HG03196 (cell line): ENCODE measurements at regions not wholly inside any gene's neighbourhood (a gene's known extent, or its start where the extent isn't known, plus 50 kb on each side); places are given as distances from the start of the nearest gene placed in this dataset.
A peak's percentile ranks its signal among the peaks of the same experiment; 100 is the strongest.

Experiments used
- ATAC-seq: cut with Tn5 transposase; IDR thresholded peaks from one replicate; pipeline ENCODE4 v1.9.1; 2021; ENCODE audit not compliant: unreplicated experiment

DNA sequence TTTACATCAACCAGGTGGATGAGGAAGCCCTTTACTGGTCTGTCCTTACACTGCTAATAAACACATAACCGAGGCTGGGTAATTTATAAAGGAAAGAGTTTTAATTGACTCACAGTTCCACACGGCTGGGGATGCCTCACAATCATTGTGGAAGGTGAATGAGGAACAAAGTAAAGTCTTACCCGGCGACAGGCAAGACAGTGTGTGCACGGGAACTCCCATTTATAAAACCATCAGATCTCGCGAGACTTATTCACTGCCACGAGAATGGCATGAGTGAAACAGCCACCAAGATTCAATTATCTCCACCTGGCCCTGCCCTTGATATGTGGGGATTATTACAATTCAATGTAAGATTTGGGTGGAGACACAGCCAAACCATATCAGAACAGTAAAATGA, 67.3 kb upstream of the GRAMD2B start:
- no peak for ATAC-seq

DNA sequence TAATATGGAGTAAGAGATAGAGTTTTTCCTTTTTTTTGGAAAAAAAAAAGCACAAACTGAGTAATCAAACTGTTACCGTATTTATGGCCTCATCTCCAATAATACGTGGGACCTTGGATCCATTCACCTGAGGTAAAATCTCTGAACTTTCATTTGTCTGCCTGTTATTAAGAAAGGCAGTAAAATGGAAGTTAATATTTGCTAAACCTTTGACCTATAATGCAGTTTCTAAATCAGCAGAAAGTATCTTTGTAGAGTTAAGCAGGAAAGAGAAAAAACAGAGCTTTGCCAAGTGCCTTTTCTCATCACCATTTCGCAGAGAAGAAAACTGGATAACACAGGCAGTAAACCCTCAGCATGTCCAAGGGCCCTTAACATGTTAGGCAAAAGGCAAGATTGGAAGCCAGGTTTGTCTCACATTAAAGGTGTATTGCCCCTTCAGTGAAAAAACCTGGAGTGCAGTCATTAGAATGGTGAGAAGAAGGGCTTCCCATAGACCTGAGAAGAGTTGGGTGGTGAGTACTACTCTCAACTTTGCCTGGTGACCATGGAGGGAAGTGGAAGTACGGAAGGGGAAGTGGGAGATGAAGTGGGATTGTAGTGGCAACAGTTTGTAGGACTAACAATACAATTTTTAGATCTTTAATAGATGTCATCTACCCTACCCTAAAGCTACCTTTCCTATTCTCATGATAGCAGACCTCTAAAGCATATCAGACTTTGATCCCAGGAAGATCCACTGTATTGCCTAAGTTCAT, 65.4 kb upstream of the GRAMD2B start:
- ATAC-seq, result no peak

- peak; percentile 94 for ATAC-seq
These were observed 64.7 kb upstream of the GRAMD2B start for GRCh38 chr5:126358525-126358924.

DNA sequence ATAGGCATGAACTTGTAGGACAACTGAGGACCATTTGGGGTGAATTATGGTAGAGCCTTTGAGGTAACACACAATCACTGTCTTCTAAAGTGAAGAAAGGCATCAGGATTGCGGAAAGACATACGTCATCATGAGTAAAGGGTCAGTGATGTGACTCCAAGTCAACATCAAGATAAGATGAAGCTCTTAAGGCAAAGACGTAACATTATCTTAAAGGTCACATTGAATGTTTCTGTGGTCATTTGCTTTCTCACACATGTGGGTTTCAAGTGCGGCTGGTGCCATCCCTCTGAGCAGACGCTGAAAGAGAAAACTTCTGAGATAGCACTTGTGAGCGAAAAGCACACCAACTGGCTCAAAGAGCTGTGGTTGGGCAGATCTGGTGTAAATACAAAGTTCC, 63.3 kb upstream of the GRAMD2B start:
- peak; percentile 31 for ATAC-seq

- ATAC-seq, result no peak
These were observed 62.7 kb upstream of the GRAMD2B start for GRCh38 chr5:126360467-126360866.

DNA sequence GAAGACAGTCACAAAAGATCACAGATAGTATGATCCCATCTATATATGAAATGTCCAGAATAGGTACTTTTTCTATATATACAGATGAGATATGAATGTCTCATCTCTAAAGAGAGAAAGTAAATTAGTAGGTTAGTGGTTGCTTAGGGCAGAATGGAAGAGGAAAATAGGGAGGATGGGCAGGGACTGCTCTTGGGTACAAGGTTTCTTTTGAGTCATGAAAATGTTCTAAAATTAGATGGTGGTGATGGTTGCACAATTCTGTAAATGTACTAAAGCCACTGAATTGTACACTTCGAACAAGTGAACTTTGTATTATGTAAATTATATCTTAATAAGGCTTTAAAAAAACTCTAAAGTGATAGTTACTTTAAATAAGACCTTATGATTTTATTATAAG, 59.6 kb upstream of the GRAMD2B start:
- ATAC-seq, result no peak

GRCh38 chr5:126364206-126364902, 58.9 kb upstream of the GRAMD2B start:
- ATAC-seq, result no peak

DNA sequence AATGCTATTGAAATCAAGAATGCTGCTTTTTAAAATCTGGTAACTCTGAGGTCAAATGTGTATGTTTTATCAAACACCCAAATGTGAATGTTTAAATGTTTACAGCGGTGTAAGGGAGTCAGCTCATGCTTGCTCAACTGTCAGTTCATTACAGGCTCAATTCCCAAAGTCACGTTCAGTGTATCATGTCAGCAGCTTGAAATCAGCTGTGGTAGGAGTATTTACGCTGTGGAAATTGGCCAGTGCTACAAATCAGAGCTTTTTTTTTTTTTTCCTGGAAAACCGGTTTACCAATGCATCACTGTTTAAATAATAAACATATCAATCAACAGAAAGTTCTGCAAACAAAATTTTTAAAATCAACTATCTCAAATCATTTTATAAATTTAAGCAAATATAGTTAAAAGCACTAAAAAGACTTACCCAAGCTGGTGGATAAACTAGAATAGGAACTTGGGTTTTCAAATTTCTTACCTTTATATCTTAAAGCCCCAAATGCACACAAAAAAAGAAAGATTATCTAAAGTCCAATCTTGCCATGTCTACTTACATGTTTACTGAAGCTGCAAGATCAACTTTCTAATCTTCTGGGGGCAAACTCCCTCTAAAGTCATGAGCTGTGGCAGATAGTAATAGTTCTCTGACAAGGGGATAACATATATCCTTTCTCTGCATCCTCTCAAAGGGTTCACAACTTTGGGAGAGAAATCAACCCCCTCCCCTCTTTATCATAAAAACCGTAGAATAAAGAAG, 57.6 kb upstream of the GRAMD2B start:
- ATAC-seq, result no peak

DNA sequence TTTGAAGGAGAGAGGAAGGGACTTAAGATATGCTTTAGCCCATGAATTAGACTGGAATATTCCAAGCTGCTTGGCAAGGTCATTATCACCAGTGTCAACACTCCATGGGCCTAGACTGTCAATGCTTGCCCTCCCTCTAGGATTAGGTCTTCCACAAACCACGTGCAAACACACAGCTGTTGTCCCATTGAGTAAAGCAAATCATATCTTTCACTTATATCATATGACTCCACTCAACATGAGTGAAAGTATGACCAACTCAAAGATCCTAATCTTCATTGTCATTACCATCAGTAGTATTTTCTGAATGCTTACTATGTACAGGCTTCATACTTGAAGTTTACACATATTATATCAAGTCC, 57.0 kb upstream of the GRAMD2B start:
- ATAC-seq, result no peak

- no peak for ATAC-seq
These were observed 54.9 kb upstream of the GRAMD2B start for GRCh38 chr5:126368239-126368812.

- no peak for ATAC-seq
These were observed 54.1 kb upstream of the GRAMD2B start for GRCh38 chr5:126369083-126369482.

DNA sequence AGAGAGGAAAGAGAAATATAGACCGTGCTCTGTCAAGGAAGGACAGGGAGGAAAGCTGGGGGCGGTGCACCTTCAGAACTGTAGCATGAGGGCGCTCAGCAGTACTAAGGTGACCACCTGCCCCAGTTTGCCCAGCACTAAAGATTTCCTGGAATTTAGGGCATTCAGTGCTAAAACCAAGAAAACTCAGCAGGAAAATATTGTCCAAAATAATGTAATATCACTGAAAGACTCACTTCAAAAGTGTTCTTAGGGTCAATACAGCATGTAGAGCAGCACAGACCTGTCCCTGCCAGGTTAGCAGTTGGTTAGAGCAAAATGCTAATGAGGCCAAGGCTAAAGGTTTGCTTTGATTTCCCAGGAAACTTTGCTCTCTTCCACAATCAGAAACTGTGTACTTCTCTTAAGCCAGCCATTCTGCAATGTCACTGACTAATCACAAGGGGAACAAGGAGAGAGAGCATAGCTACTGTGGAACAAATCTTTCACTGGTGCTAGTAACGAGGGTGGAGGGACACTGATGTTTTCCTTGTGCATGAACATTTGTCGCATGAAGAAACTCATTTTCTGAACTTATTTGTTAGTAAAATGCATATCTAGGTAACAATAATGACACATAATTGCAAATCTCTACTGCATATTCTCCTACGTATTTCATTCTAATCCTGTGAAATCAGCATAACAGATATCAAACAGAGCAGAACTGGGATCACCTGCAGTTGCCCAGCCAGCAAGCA, 53.0 kb upstream of the GRAMD2B start:
- ATAC-seq, result no peak

GRCh38 chr5:126370796-126371718, 52.2 kb upstream of the GRAMD2B start:
- no peak for ATAC-seq

DNA sequence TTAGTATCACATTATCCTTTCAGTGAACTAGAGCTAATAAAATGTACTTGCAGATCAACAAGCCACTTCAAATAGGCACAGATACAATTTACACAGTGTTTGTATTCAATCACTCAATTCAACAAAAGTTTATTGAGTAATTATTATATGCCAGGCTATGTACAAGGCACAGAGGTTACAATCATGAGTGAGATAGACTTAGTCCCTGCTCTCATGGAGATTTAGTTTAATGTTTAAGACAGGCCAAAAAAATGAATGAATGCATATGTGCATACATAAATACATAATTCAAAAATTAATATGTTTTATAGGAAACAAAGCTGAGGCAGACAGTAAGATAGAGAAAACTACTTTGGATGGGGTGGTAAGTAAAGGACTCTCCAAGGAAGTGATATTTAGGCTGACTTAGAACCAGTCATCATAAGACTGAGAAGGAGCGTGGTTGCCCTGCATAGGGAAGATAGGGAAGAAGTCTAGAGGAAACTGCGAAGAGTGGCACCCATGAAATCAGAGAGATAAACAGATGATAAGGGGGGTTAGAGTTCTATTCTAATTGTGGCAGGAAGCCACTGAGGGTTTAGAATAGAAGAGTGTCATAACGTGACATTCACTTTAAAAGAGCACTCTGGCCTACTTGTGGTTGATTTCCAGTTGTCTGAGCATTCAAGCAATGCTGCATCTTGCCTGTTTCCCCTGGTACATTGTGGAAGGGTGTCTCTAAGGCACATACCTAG, 49.7 kb upstream of the GRAMD2B start:
- no peak for ATAC-seq
